ENCODE measurements at regions not wholly inside any gene's neighbourhood (a gene's known extent, or its start where the extent isn't known, plus 50 kb on each side); places are given as distances from the start of the nearest gene placed in this dataset.

DNA sequence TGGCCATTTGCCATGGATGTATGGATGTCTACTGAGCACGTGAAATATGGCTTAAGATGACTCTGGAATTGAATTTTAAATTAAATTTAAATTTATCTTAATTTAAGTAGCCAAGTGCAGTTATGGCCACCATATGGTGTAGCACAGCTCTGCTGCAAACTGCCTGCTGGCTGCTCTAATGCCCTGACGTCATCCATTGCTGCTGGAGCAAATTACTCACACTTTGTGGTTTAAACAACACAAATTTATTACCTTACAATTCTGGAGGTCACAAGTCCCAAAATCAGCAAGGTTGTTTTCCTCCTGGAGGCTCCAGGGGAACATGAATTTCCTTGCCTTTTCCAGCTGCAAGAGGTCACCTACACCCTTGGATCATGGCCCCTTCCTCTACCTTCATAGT lies 679.3 kb upstream of the EEF2KMT start:
- no peak for DNase-seq (ENCODE audit: low spot score)
- ATAC-seq (ENCODE audit: low FRiP score), result no peak
- no peak for TF ChIP-seq CTCF (IDR thresholded peaks at IDR 0.05)

DNA sequence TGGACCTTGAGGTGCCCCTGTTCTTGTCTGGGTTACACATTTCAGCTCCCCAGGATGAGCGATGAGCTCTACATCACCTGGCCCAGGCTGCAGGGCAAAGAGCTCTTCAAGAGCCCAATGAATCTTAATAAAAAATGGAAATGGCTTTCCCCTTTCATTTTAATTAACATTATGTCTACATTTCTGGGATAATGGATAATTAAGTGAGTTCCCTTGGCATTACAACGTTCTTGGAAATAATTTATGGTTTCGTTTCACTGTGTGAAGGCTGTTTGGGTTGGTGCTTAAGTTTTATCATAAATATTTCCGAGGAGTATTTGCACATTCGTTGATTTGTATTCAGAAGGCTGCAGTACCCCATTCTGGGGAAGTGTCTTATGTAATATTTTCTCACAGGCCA lies 678.3 kb upstream of the EEF2KMT start:
- TF ChIP-seq CTCF (IDR thresholded peaks at IDR 0.05), result no peak
- DNase-seq (ENCODE audit: low spot score) (no peak), ATAC-seq (ENCODE audit: low FRiP score) (no peak)

GRCh38 chr16:5770118-5770517 lies 672.5 kb upstream of the EEF2KMT start:
- ATAC-seq (ENCODE audit: low FRiP score), result no peak
- TF ChIP-seq CTCF (IDR thresholded peaks at IDR 0.05), result no peak
- no peak for DNase-seq (ENCODE audit: low spot score)

- no peak for ATAC-seq (ENCODE audit: low FRiP score)
- no peak for DNase-seq (ENCODE audit: low spot score)
- no peak for TF ChIP-seq CTCF (IDR thresholded peaks at IDR 0.05)
These were observed 671.9 kb upstream of the EEF2KMT start for GRCh38 chr16:5769513-5769912.

DNA sequence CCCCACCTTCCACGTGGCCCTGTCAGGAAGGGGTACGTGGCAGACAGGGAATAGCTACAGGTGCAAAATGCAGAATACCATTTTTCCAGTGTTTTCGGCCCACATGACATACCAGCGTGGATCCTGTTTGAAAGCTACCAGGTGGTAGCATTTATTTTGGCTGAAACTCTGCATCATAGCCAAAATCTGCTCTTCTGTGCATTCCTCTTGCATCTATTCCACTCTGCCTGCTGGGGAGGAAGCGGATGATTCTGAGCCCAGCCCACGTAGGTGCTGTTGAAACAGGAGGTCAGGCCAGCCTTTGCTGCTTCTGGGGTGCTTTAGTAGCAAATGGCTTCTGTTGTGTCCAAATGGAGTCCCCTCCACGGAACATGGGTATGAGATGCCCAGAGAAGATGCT lies 670.9 kb upstream of the EEF2KMT start:
- DNase-seq (ENCODE audit: low spot score), result no peak
- TF ChIP-seq CTCF (IDR thresholded peaks at IDR 0.05), result no peak
- no peak for ATAC-seq (ENCODE audit: low FRiP score)

DNA sequence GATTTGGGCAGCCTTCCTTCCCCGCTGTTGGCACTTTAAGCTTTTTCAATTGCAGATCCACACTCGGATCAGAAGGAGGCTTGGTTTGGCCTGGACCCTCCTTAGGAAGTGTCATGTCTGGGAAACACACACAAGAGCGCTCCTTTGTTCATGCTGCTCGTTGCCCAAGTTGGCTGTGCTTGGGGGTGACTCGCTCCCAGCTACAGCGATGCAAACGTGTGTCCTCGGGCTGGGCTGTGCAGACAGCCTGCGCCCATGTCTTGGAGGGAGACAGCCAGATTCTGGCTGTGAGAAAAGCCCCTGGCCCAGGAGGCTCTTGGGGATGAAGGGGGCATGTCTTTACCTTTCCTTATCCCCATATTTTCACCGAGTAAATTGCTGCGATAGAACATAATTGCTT lies 665.6 kb upstream of the EEF2KMT start:
- ATAC-seq (ENCODE audit: low FRiP score), result no peak
- DNase-seq (ENCODE audit: low spot score), result no peak
- no peak for TF ChIP-seq CTCF (IDR thresholded peaks at IDR 0.05)

DNA sequence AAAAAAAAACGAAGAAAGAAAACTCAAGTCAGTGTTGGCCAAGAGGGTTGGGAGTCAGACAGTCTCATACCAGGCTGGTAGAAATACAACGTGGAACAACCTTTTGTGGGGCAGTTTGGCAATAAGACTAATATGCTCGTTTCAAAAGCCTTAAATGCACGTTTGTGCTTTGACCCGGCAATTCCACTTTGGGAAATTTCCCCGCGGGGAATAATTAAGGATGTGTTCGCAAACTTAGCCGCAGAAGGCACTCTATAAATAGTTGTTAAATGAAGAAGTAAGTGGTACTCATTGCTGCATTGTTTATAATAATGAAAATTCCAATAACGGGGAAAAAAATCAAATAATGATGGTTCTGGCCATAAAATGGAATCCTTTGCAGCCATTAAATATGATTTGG lies 664.8 kb upstream of the EEF2KMT start:
- TF ChIP-seq CTCF (IDR thresholded peaks at IDR 0.05), result no peak
- DNase-seq (ENCODE audit: low spot score) (no peak), ATAC-seq (ENCODE audit: low FRiP score) (no peak)
